ENCODE measurements at regions not wholly inside any gene's neighbourhood (a gene's known extent, or its start where the extent isn't known, plus 50 kb on each side); places are given as distances from the start of the nearest gene placed in this dataset.
"Not testable (repeated sequence)": the region's sequence is repeated elsewhere in the genome, so short reads cannot be mapped to it uniquely, and the experiment has no call there.

- DNase-seq (ENCODE audit: low read depth) = no peak
- H3K4me3 ChIP-seq (ENCODE audit: low read depth, low read length) = no peak overlapping the region
- in situ Hi-C loops (cut with HindIII; ENCODE audit: low sequenced_read_pairs) = no loop called here
- TF ChIP-seq CTCF (IDR thresholded peaks at IDR 0.05; ENCODE audit: low read depth, low read length, missing control alignments) = no peak
These were observed 259.5 kb downstream of the SHOX start for GRCh38 chrX:889966-890651.

DNA sequence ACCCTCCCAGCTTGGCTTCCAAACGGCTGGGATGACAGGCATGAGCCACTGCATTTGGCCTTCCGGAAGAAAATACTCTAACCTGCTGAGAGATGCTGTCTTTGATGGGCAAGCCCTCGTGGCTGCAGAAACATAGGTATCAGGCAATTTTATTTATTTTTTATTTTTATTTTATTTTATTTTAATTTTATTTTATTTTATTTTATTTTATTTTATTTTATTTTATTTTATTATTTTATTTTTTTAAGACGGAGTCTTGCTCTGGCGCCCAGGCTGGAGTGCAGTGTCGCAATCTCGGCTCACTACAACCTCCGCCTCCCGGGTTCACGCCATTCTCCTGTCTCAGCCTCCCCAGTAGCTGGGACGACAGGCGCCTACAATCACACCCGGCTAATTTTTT, 257.1 kb downstream of the SHOX start:
- H3K4me3 ChIP-seq (ENCODE audit: low read depth, low read length); in situ Hi-C loops (cut with HindIII; ENCODE audit: low sequenced_read_pairs); DNase-seq (ENCODE audit: low read depth): not testable (repeated sequence)

DNA sequence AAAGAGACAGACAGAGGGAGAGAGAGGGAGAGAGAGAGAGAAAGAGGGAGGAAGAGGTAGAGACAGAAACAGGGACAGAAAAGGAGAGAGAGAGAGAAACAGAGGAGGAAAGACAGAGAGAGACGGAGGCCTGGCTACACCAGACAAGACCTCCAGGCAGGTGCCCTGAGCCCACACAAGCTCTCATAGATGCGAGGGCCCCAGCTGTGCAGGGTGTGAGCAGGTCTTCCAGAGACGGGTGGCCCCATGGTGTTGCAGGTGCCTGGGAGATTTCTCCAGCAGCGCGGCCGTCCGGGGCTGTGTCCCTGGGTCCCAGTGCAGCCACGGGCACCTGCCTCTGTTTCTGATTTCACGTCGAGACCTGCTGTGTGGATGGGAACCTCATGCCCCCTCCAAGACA, 253.0 kb downstream of the SHOX start:
- in situ Hi-C loops (cut with HindIII; ENCODE audit: low sequenced_read_pairs) = no loop called here
- no peak for DNase-seq (ENCODE audit: low read depth)
- no peak overlapping the region for H3K4me3 ChIP-seq (ENCODE audit: low read depth, low read length)
- no peak for TF ChIP-seq CTCF (IDR thresholded peaks at IDR 0.05; ENCODE audit: low read depth, low read length, missing control alignments)

DNA sequence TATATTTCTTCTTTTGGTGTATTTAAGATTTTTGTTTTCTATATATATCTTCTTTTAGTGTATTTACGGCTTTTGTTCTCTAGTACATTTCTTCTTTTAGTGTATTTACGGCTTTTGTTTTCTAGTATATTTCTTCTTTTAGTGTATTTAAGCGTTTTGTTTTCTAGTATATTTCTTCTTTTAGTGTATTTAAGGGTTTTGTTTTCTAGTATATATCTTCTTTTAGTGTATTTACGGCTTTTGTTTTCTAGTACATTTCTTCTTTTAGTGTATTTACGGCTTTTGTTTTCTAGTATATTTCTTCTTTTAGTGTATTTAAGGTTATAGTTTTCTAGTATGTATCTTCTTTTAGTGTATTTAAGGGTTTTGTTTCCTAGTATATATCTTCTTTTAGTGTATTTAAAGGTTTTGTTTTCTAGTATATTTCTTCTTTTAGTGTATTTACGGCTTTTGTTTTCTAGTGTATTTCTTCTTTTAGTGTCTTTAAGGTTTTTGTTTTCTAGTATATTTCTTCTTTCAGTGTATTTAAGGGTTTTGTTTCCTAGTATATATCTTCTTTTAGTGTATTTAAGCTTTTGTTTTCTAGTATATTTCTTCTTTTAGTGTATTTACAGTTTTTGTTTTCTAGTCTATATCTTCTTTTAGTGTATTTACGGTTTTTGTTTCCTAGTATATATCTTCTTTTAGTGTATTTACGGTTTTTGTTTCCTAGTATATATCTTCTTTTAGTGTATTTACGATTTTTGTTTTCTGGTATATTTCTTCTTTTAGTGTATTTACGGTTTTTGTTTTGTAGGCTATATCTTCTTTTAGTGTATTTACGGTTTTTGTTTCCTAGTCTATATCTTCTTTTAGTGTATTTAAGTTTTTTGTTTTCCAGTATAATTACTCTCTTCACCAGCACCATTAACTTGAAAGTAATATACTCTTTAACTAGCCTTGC, 249.4 kb downstream of the SHOX start:
- DNase-seq (ENCODE audit: low read depth); in situ Hi-C loops (cut with HindIII; ENCODE audit: low sequenced_read_pairs); H3K4me3 ChIP-seq (ENCODE audit: low read depth, low read length): not testable (repeated sequence)

GRCh38 chrX:874061-874460, 243.5 kb downstream of the SHOX start:
- in situ Hi-C loops (cut with HindIII; ENCODE audit: low sequenced_read_pairs) = no loop called here
- no peak overlapping the region for H3K4me3 ChIP-seq (ENCODE audit: low read depth, low read length)
- no peak for DNase-seq (ENCODE audit: low read depth)
- TF ChIP-seq CTCF (IDR thresholded peaks at IDR 0.05; ENCODE audit: low read depth, low read length, missing control alignments) = no peak

DNA sequence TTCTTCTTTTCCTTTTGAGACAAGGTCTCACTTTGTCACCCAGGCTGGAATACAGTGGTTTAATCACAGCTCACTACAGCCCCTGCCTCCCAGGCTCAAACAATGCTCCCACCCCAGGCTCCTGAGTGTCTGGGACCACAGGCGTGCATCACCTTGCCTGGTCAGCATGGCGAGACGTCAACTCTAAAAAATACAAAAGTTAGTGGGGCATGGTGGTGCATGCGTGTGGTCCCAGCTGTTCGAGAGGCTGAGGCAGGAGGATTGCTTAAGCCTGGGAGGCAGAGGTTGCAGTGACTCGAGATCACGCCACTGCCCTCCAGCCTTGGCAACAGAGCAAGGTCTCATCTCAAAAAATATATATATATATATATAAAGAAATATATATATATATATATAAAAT, 242.4 kb downstream of the SHOX start:
- DNase-seq (ENCODE audit: low read depth) = no peak
- in situ Hi-C loops (cut with HindIII; ENCODE audit: low sequenced_read_pairs) = no loop called here
- TF ChIP-seq CTCF (IDR thresholded peaks at IDR 0.05; ENCODE audit: low read depth, low read length, missing control alignments) = no peak
- no peak overlapping the region for H3K4me3 ChIP-seq (ENCODE audit: low read depth, low read length)

DNA sequence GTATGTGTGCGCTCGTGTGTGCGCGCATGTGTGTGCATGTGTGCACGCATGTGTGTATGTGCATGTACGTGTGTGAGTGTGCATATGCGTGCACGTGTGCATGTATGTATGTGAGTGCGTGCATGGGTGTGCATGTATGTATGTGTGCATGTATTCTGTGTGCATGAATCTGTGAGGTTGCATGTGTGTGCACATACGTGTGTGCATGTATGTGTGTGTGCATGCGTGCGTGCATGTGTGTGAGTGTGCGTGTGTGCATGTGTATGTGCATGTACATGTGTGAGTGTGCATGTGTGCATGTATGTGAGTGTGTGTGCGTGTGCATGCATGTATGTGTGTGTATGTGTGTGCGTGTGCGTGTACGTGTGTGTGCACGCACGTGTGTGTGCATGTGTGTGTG, 241.5 kb downstream of the SHOX start:
- no peak for TF ChIP-seq CTCF (IDR thresholded peaks at IDR 0.05; ENCODE audit: low read depth, low read length, missing control alignments)
- in situ Hi-C loops (cut with HindIII; ENCODE audit: low sequenced_read_pairs) = no loop called here
- no peak overlapping the region for H3K4me3 ChIP-seq (ENCODE audit: low read depth, low read length)
- no peak for DNase-seq (ENCODE audit: low read depth)

Data from astrocyte of the cerebellum (primary cell).